ENCODE measurements at regions not wholly inside any gene's neighbourhood (a gene's known extent, or its start where the extent isn't known, plus 50 kb on each side); places are given as distances from the start of the nearest gene placed in this dataset.

DNA sequence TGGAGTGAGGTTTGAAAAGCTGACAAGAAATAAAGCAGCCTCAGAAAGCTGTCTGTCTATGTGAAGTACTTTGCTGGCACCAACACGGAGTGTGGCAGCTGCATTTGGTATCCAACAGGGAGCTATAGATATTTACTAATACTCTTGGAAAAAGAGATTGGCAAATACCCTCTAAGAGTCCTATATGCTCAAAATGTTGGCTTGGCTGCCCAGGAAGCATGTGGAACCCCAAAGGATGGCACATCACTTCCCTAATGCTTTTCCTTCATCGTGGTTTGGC lies 398.3 kb downstream of the TLE4 start:
- no peaks in the 10 kb centered on the region for H3K27me3 ChIP-seq (ENCODE audit: control insufficient read depth in 1 of 2, insufficient read depth in 2 of 2, low read length in 2 of 2)
- intact Hi-C loops (cut with DNase I, micrococcal nuclease), result loop anchor here in 1 of 2 experiments (5.0 kb wide), 1 partner anchor 37 kb away; no protein-coding TSS in a partner anchor
- no peak overlapping the region for H3K27ac ChIP-seq (ENCODE audit: low read depth in 1 of 2, low read length in 2 of 2)
- H3K9me3 Mint-ChIP-seq, result no peaks in the 10 kb centered on the region
- H3K4me1 ChIP-seq (ENCODE audit: insufficient read depth, low read length), result no peaks in the 10 kb centered on the region
- no peaks in the 10 kb centered on the region for H3K9me3 ChIP-seq (ENCODE audit: control insufficient read depth in 1 of 2, insufficient read depth in 1 of 2, low read length in 2 of 2)
- H3K4me3 Mint-ChIP-seq, result no peak overlapping the region
- ChIA-PET POLR2A (no interaction called here), CTCF (no interaction called here)
- no peaks in the 10 kb centered on the region for H3K36me3 Mint-ChIP-seq (ENCODE audit: low read depth)
- no peaks in the 10 kb centered on the region for H3K4me1 Mint-ChIP-seq (ENCODE audit: low read depth)
- no peak overlapping the region for H3K27ac Mint-ChIP-seq
- ATAC-seq (ENCODE audit: poor library complexity) (no peak), DNase-seq (no peak)
- H3K27me3 Mint-ChIP-seq, result peaks cover 20% of the 10 kb centered on the region
- no peaks in the 10 kb centered on the region for H3K36me3 ChIP-seq (ENCODE audit: insufficient read depth, low read length)
- no peak overlapping the region for H3K4me3 ChIP-seq (ENCODE audit: low read length)
- TF ChIP-seq, protein P1, sequence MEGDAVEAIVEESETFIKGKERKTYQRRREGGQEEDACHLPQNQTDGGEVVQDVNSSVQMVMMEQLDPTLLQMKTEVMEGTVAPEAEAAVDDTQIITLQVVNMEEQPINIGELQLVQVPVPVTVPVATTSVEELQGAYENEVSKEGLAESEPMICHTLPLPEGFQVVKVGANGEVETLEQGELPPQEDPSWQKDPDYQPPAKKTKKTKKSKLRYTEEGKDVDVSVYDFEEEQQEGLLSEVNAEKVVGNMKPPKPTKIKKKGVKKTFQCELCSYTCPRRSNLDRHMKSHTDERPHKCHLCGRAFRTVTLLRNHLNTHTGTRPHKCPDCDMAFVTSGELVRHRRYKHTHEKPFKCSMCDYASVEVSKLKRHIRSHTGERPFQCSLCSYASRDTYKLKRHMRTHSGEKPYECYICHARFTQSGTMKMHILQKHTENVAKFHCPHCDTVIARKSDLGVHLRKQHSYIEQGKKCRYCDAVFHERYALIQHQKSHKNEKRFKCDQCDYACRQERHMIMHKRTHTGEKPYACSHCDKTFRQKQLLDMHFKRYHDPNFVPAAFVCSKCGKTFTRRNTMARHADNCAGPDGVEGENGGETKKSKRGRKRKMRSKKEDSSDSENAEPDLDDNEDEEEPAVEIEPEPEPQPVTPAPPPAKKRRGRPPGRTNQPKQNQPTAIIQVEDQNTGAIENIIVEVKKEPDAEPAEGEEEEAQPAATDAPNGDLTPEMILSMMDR (IDR thresholded peaks at IDR 0.05), result no peak

DNA sequence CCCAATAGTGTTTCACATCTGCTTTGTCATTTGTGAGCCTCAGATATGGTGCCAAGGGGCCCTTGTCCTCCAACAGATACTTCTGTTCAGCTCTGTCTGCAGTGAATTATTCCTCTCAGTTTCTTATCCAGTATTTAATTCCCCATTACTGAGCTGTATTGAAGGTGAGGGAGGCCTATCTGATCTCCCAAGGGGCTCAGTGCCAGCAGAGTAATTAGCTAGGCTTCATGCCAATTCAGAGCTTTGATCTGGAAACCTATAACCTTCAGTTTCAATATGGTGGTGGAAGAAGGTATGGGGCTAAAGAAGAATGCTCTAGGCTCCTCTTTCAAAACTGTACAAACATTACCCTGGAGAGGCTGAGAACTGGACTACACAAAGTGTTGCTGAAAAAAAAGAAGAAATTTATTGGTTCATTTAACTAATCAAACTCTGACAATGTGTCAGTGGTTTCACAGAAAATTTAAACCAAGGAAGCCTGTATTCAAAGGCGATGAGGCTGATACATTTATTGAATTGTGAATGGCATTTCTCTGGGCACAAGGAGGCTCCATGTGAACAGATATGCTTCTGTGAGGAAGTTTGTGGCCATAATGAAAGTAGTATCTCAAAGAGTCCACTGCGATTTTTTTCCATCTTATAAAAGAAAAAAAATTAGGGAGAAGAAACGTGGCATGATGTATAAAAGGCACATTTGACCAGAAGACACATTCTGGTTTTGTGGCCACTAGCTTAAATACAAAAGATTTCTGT lies 397.8 kb downstream of the TLE4 start:
- DNase-seq (no peak), ATAC-seq (ENCODE audit: poor library complexity) (no peak)
- intact Hi-C loops (cut with DNase I, micrococcal nuclease), result loop anchor here in 1 of 2 experiments (5.0 kb wide), 1 partner anchor 38 kb away; no protein-coding TSS in a partner anchor
- no peaks in the 10 kb centered on the region for H3K36me3 ChIP-seq (ENCODE audit: insufficient read depth, low read length)
- no peaks in the 10 kb centered on the region for H3K9me3 Mint-ChIP-seq
- H3K4me1 ChIP-seq (ENCODE audit: insufficient read depth, low read length), result no peaks in the 10 kb centered on the region
- peaks cover 20% of the 10 kb centered on the region for H3K27me3 Mint-ChIP-seq
- ChIA-PET POLR2A (no interaction called here), CTCF (no interaction called here)
- no peak overlapping the region for H3K4me3 ChIP-seq (ENCODE audit: low read length)
- H3K27ac Mint-ChIP-seq, result no peak overlapping the region
- H3K4me1 Mint-ChIP-seq (ENCODE audit: low read depth), result no peaks in the 10 kb centered on the region
- H3K36me3 Mint-ChIP-seq (ENCODE audit: low read depth), result no peaks in the 10 kb centered on the region
- no peak overlapping the region for H3K27ac ChIP-seq (ENCODE audit: low read depth in 1 of 2, low read length in 2 of 2)
- no peaks in the 10 kb centered on the region for H3K27me3 ChIP-seq (ENCODE audit: control insufficient read depth in 1 of 2, insufficient read depth in 2 of 2, low read length in 2 of 2)
- no peak overlapping the region for H3K4me3 Mint-ChIP-seq
- H3K9me3 ChIP-seq (ENCODE audit: control insufficient read depth in 1 of 2, insufficient read depth in 1 of 2, low read length in 2 of 2), result no peaks in the 10 kb centered on the region
- TF ChIP-seq, protein P1 (IDR thresholded peaks at IDR 0.05), result no peak

DNA sequence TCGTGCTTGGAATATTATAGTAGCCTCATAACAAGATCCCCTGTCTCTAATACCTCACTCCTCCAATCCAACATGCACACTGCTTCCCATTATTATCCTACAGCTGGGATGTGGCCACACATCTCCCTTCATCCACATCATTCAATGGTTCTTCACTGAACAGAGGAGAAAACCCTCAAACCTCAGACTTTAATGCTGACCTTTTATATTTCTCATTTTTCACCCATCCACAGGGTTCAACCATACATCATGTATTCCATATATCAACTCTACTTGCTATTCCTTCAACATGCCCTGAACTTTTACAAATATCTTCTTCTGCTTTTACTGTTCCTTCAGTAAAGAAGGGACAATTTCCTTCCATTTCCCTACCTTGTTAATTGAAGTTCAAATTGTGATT lies 396.8 kb downstream of the TLE4 start:
- peaks cover 20% of the 10 kb centered on the region for H3K27me3 Mint-ChIP-seq
- no peak for ATAC-seq (ENCODE audit: poor library complexity)
- ChIA-PET CTCF (no interaction called here), POLR2A (no interaction called here)
- no peak for DNase-seq
- H3K4me1 ChIP-seq (ENCODE audit: insufficient read depth, low read length), result no peaks in the 10 kb centered on the region
- no peaks in the 10 kb centered on the region for H3K4me1 Mint-ChIP-seq (ENCODE audit: low read depth)
- H3K27ac Mint-ChIP-seq, result no peak overlapping the region
- intact Hi-C loops (cut with DNase I, micrococcal nuclease), result no loop called here
- H3K27ac ChIP-seq (ENCODE audit: low read depth in 1 of 2, low read length in 2 of 2), result no peak overlapping the region
- H3K27me3 ChIP-seq (ENCODE audit: control insufficient read depth in 1 of 2, insufficient read depth in 2 of 2, low read length in 2 of 2), result no peaks in the 10 kb centered on the region
- TF ChIP-seq, protein P1 (IDR thresholded peaks at IDR 0.05), result no peak
- no peaks in the 10 kb centered on the region for H3K36me3 ChIP-seq (ENCODE audit: insufficient read depth, low read length)
- H3K36me3 Mint-ChIP-seq (ENCODE audit: low read depth), result no peaks in the 10 kb centered on the region
- H3K4me3 Mint-ChIP-seq, result no peak overlapping the region
- H3K9me3 Mint-ChIP-seq, result no peaks in the 10 kb centered on the region
- H3K9me3 ChIP-seq (ENCODE audit: control insufficient read depth in 1 of 2, insufficient read depth in 1 of 2, low read length in 2 of 2), result no peaks in the 10 kb centered on the region
- no peak overlapping the region for H3K4me3 ChIP-seq (ENCODE audit: low read length)

Measured in CD4-positive, alpha-beta T cell (primary cell).